HG03139 (cell line): ENCODE measurements at regions not wholly inside any gene's neighbourhood (a gene's known extent, or its start where the extent isn't known, plus 50 kb on each side); places are given as distances from the start of the nearest gene placed in this dataset.
"Not testable (repeated sequence)": the region's sequence is repeated elsewhere in the genome, so short reads cannot be mapped to it uniquely, and the experiment has no call there.

Experiments
- ATAC-seq: cut with Tn5 transposase; IDR thresholded peaks from one replicate; pipeline ENCODE4 v1.9.1; 2021; ENCODE audit not compliant: unreplicated experiment

DNA sequence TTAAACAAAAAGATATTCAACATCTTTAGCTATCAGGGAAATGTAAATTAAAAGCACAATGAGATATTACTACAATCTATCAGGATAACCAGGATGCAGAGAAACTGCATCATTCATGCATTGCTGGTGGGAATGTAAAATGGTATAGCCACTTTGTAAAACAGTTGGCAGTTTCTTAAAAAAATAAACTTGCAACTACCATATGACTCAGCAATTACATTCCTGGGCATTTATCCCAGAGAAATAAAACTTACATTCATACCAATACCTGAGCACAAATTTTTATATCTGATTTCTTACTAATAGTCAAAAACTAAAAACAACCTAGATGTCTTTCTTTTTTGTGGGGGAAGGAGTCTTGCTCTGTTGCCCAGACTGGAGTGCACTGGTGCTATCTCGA, 190.3 kb upstream of the TAB2 start:
- no peak for ATAC-seq

GRCh38 chr6:149128489-149129145, 188.9 kb upstream of the TAB2 start:
- no peak for ATAC-seq

DNA sequence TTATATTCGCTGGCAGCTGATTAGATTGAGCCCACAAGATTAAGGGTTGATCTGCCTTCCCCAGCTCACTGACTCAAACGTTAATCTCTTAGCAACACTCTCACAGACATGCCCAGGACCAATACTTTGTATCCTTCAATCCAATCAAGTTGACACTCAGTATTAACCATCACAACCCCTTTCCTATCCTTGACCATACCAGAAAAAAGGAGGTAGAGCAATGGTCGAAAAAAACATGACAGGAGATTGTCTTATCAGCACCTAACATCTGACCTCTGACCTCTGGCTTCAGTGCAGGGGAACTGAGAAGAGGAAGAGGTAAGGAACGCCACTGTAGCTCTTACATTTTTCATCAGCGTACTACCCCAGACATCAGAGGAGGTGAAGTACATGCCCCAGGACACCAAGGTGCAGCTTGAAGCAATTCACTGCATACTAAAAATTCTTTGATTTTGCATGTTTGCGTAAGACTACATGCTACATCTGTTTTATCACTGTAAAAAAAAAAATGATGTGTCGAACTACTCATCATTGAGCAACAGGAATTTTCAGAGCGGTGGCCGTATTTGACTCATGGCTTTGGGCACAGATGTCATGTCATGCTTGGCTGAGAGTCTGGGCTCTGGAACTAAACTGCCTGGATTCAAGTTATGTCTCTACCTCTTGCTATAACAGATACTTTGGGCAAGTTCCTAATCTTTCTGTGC, 188.0 kb upstream of the TAB2 start:
- ATAC-seq = peak; percentile 64

DNA sequence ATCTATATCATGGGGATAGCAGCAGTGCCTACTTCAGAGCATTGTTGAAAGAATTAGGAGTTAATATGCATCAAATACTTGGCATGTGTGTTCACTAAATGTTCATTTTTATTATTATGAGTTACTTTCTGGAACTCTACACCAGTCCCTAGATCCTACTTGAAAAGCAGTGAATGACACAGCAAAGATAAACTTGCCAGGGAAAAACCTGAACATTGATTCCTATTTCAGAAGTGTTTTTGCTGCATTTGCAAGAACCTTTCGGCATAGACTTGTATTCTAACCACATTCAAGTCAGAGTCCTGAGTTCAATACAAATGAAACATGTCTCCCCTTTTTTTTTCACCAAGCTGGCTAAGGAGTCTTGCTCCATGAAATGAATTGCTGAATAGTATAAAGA, 187.4 kb upstream of the TAB2 start:
- ATAC-seq = no peak

DNA sequence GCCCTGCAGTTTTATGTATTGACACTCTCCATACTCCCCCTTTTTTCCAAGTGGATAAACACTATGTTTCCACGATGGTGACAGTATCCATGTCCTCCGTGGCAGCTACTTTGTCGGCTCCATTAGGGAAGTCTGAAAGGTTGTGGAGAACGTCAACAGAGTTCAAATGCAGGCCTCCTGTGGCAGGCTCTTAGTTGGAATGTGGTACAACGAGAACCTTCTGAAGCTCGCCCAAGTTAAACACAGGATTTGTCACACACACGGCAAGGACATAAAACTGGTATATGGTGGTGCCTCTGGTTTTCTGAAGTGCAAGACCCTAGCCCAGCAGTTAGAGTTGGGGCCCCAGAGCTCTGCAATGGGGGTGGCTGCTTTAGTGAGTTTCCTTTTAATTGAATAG, 187.0 kb upstream of the TAB2 start:
- ATAC-seq = no peak

GRCh38 chr6:149131891-149132290, 185.6 kb upstream of the TAB2 start:
- no peak for ATAC-seq

GRCh38 chr6:149132336-149132735, 185.2 kb upstream of the TAB2 start:
- ATAC-seq = no peak

DNA sequence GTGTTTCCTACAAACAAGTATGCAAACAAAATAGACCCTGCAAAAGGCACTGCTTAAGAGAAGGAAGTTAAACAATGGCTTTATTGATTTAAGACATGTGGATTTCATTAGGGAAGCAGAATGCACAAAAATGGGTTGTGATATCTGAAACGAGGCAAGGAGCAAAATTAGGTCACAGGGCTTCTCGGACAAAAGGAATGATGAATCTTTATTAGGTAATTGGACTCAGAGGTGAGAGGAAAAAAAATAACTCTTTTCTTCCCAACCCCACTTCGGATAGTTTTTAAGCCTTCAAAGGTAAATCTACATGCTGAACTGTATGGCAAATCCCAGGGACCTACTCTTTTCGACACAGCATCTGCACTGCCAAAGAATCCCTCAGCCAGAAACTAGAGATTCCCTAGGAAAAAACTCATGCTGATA, 183.0 kb upstream of the TAB2 start:
- ATAC-seq = no peak

- no peak for ATAC-seq
These were observed 181.7 kb upstream of the TAB2 start for GRCh38 chr6:149135809-149136208.

DNA sequence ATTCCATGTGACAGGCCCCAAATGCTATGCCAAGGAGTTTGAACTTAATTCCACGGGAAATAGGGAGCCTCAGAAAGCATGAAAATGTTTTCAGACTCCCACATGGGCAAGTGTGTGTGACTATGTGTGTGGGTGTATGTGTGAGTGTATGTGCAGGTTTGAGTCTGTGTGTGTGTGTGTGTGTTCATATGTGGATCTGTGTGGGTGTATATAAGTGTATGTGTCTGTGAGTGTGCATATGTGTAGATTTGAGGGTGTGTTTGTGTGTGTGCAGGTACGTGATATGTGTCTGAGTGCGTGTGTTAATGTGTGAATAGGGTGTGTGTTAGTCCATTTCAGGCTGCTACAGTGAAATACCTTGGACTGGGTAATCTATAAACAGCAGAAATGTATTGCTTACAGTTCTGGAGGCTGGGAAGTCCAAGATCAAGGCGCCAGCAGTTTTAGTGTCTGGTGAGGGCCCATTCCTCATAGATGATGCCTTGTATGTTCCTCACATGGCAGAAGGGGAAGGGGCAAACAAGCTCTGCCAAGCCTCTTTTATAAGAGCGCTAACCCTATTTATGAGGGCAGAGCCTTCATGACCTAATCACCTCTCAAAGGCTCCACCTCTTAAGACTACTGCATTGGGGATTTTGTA, 181.1 kb upstream of the TAB2 start:
- ATAC-seq = no peak

- ATAC-seq = no peak
These were observed 180.6 kb upstream of the TAB2 start for GRCh38 chr6:149136913-149137286.

GRCh38 chr6:149137594-149137993, 179.9 kb upstream of the TAB2 start:
- ATAC-seq = no peak

GRCh38 chr6:149138089-149138488, 179.4 kb upstream of the TAB2 start:
- ATAC-seq = no peak

DNA sequence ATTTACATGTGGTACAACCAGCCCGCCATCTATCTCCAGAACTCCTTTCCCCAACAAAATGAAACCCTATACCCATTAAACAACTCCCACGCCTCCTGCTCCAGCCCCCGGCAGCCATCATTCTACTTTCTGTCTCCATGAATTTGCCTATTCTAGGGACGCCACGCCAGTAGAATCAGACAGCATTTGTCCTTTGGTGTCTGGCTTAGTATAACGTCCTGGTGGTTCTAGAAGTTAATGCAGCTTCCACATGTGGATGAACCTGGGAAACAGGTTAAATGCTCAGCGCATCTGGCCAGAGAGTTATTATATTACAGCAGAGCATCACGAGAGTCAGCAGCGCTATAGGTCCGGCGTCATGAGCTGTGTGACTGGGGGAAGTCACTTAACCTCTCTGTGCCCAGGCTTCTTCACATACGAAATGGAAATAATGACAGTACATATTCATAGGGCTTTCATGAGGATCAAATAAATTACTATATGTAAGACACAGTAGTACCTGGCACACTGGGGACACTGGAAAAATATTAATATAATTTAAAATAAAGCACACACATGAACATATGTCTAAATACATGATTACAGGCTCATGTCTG, 178.7 kb upstream of the TAB2 start:
- no peak for ATAC-seq

GRCh38 chr6:149139782-149140136, 177.8 kb upstream of the TAB2 start:
- ATAC-seq = no peak

- peak; percentile 68 for ATAC-seq
These were observed 177.2 kb upstream of the TAB2 start for GRCh38 chr6:149140137-149140909.

DNA sequence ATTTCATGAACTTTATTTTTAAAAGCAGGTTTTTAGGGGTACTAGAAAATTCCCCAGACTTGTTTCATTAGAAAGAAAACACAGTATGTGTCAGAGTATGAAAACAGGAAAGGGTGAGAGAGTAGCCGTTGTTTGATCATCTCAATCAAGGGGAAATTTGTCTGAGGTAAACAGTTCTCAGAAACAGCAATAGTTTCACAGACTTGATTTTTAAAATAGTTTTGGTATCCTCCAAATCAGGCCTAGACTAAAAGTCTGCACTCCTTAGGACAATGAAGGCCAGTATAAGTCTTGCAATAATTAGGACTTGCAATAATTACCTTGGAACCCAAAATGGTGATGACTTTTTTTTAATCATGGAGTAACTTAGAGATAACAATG, 176.6 kb upstream of the TAB2 start:
- no peak for ATAC-seq

GRCh38 chr6:149142924-149143429, 174.5 kb upstream of the TAB2 start:
- no peak for ATAC-seq

DNA sequence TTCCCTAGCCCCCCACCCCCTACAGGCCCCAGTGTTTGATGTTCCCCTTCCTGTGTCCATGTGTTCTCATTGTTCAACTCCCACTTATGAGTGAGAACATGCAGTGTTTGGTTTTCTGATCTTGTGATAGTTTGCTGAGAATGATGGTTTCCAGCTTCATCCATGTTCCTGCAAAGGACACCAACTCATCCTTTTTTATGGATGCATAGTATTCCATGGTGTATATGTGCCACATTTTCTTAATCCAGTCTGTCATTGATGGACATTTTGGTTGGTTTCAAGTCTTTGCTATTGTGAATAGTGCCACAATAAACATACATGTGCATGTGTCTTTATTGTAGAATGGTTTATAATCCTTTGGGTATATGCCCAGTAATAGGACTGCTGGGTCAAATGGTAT, 171.7 kb upstream of the TAB2 start:
- ATAC-seq = not testable (repeated sequence)

- no peak for ATAC-seq
These were observed 170.3 kb upstream of the TAB2 start for GRCh38 chr6:149147195-149147594.
